HG03175 (cell line): ENCODE measurements at regions not wholly inside any gene's neighbourhood (a gene's known extent, or its start where the extent isn't known, plus 50 kb on each side); places are given as distances from the start of the nearest gene placed in this dataset.

Source experiments
- ATAC-seq: cut with Tn5 transposase; IDR thresholded peaks from one replicate; pipeline ENCODE4 v1.9.1; 2021; ENCODE audit warnings: mild to moderate bottlenecking, moderate library complexity; ENCODE audit not compliant: unreplicated experiment

GRCh38 chr12:19971361-19972280 lies 396.7 kb upstream of the PDE3A start:
- ATAC-seq, result no peak

- no peak for ATAC-seq
Observed at GRCh38 chr12:19972325-19973288, 395.7 kb upstream of the PDE3A start.

GRCh38 chr12:19978193-19978592 lies 390.1 kb upstream of the PDE3A start:
- no peak for ATAC-seq

- no peak for ATAC-seq
Observed at GRCh38 chr12:19979584-19979983, 388.8 kb upstream of the PDE3A start.

- ATAC-seq, result no peak
Observed at GRCh38 chr12:19981944-19982343, 386.4 kb upstream of the PDE3A start.

- no peak for ATAC-seq
Observed at GRCh38 chr12:19988001-19988400, 380.3 kb upstream of the PDE3A start.

- ATAC-seq, result no peak
Observed at GRCh38 chr12:19988459-19988873, 379.9 kb upstream of the PDE3A start.

GRCh38 chr12:19988948-19989347 lies 379.4 kb upstream of the PDE3A start:
- no peak for ATAC-seq

- ATAC-seq, result no peak
Observed at GRCh38 chr12:19991146-19991545, 377.2 kb upstream of the PDE3A start.

GRCh38 chr12:19992311-19992710 lies 376.0 kb upstream of the PDE3A start:
- ATAC-seq, result no peak

- no peak for ATAC-seq
Observed at GRCh38 chr12:19994968-19995367, 373.4 kb upstream of the PDE3A start.

- no peak for ATAC-seq
Observed at GRCh38 chr12:19997656-19998400, 370.5 kb upstream of the PDE3A start.

GRCh38 chr12:19998411-19998810 lies 369.9 kb upstream of the PDE3A start:
- ATAC-seq, result no peak

GRCh38 chr12:19998961-19999804 lies 369.2 kb upstream of the PDE3A start:
- ATAC-seq, result no peak

- ATAC-seq, result no peak
Observed at GRCh38 chr12:19999805-20000138, 368.6 kb upstream of the PDE3A start.

- ATAC-seq, result no peak
Observed at GRCh38 chr12:20000229-20000849, 368.0 kb upstream of the PDE3A start.

- ATAC-seq, result no peak
Observed at GRCh38 chr12:20003252-20003651, 365.1 kb upstream of the PDE3A start.

GRCh38 chr12:20004952-20005351 lies 363.4 kb upstream of the PDE3A start:
- ATAC-seq, result no peak

- ATAC-seq, result no peak
Observed at GRCh38 chr12:20006871-20007730, 361.2 kb upstream of the PDE3A start.
